IMR-90 (cell line): ENCODE measurements at regions not wholly inside any gene's neighbourhood (a gene's known extent, or its start where the extent isn't known, plus 50 kb on each side); places are given as distances from the start of the nearest gene placed in this dataset.

Experiments
- ATAC-seq: fragments of 200-7000 bp; cut with Tn5 transposase; 2 replicates; pipeline ENCODE4 v1.9.1; 2020; ENCODE audit warnings: low read depth, mild to moderate bottlenecking, moderate library complexity
- BruUV-seq: library from RNA; stranded (reverse); fragments of 400-500 nt; replicated peaks from 2 replicates; lab custom pipeline; 2021; lab: Mats Ljungman, UMichigan
- CTCF ChIA-PET: fragments of 300-600 bp; formaldehyde crosslinking; extraction: SDS; loops from one replicate; lab custom pipeline; 2021; ENCODE audit warnings: antibody characterized with exemption; lab: Yijun Ruan, JAX
- POLR2A ChIA-PET: fragments of 300-600 bp; sonication (Branson Sonifier 250); formaldehyde crosslinking; loops from one replicate; lab custom pipeline; 2022; ENCODE audit warnings: antibody characterized with exemption; ENCODE audit not compliant: unreplicated experiment; lab: Charles Lee
- DNase-seq: peaks from one replicate; pipeline ENCODE4 v3.0.0; 2013
- H2AFZ ChIP-seq: replicated peaks from 2 replicates; pipeline ENCODE3; 2013; ENCODE audit warnings: low read length, mild to moderate bottlenecking; ENCODE audit not compliant: poor library complexity
- H2AK5ac ChIP-seq: 2 replicates; pipeline ENCODE4 v1.6.1; 2013; ENCODE audit warnings: low read depth, low read length, inconsistent platforms
- H2AK9ac ChIP-seq: replicated peaks from 2 replicates; pipeline ENCODE3; 2013; ENCODE audit warnings: mild to moderate bottlenecking, low read depth, low read length, moderate library complexity; ENCODE audit not compliant: poor library complexity
- H2BK120ac ChIP-seq: 2 replicates; pipeline ENCODE4 v1.6.1; 2013; ENCODE audit warnings: low read depth, low read length, inconsistent platforms
- H2BK15ac ChIP-seq: 3 replicates; pipeline ENCODE4 v1.6.1; 2013; ENCODE audit warnings: low read depth, low read length, inconsistent platforms
- H2BK20ac ChIP-seq: 2 replicates; pipeline ENCODE4 v1.6.1; 2013; ENCODE audit warnings: low read depth, mild to moderate bottlenecking, inconsistent platforms, low read length, moderate library complexity
- H2BK5ac ChIP-seq: 2 replicates; pipeline ENCODE4 v1.6.1; 2013; ENCODE audit warnings: mild to moderate bottlenecking, low read depth, low read length, inconsistent platforms; ENCODE audit not compliant: poor library complexity, severe bottlenecking
- H3K14ac ChIP-seq: replicated peaks from 2 replicates; pipeline ENCODE4 v1.6.1; 2013; ENCODE audit warnings: low read depth, low read length, inconsistent platforms
- H3K18ac ChIP-seq: 2 replicates; pipeline ENCODE4 v1.6.1; 2013; ENCODE audit warnings: low read depth, low read length, control low read depth
- H3K23ac ChIP-seq: 2 replicates; pipeline ENCODE4 v1.6.1; 2013; ENCODE audit warnings: low read depth, low read length, inconsistent platforms
- H3K27ac ChIP-seq: 2 replicates; pipeline ENCODE4 v1.5.1; 2013; ENCODE audit warnings: mild to moderate bottlenecking, control low read depth, low read length; ENCODE audit not compliant: insufficient read depth
- H3K27me3 ChIP-seq: 2 replicates; pipeline ENCODE4 v1.6.1; 2013; ENCODE audit warnings: low read length; ENCODE audit not compliant: control insufficient read depth, insufficient read depth
- H3K36me3 ChIP-seq: 2 replicates; pipeline ENCODE4 v1.6.1; 2013; ENCODE audit warnings: low read length, mixed read lengths; ENCODE audit not compliant: control insufficient read depth, insufficient read depth
- H3K4ac ChIP-seq: 2 replicates; pipeline ENCODE4 v1.6.1; 2013; ENCODE audit warnings: low read depth, low read length, inconsistent platforms
- H3K4me1 ChIP-seq: 2 replicates; pipeline ENCODE4 v1.6.1; 2013; ENCODE audit warnings: low read length, mixed read lengths; ENCODE audit not compliant: control insufficient read depth, insufficient read depth
- H3K4me2 ChIP-seq: 2 replicates; pipeline ENCODE4 v1.6.1; 2013; ENCODE audit warnings: low read depth, mild to moderate bottlenecking, control low read depth, low read length, moderate library complexity
- H3K4me3 ChIP-seq: 2 replicates; pipeline ENCODE4 v1.5.1; 2013; ENCODE audit warnings: low read depth, mild to moderate bottlenecking, control low read depth, low read length, moderate library complexity; ENCODE audit not compliant: insufficient read depth
- H3K56ac ChIP-seq: 2 replicates; pipeline ENCODE4 v1.6.1; 2013; ENCODE audit warnings: low read length, inconsistent platforms; ENCODE audit not compliant: insufficient read depth; ENCODE audit errors: extremely low read depth
- H3K79me1 ChIP-seq, 2 experiments: 2 replicates each; pipeline ENCODE4 v1.6.1; 2013; ENCODE audit warnings: low read length in 2 of 2, inconsistent platforms in 1 of 2, low read depth in 1 of 2
- H3K9ac ChIP-seq: 2 replicates; pipeline ENCODE4 v1.6.1; 2013; ENCODE audit warnings: low read depth, low read length, control low read depth
- H3K9me1 ChIP-seq: 2 replicates; pipeline ENCODE4 v1.6.1; 2013; ENCODE audit warnings: low read length, inconsistent platforms; ENCODE audit not compliant: insufficient read depth
- H3K9me3 ChIP-seq: 2 replicates; pipeline ENCODE4 v1.6.1; 2013; ENCODE audit warnings: low read length; ENCODE audit not compliant: control insufficient read depth, insufficient read depth
- H4K20me1 ChIP-seq: 2 replicates; pipeline ENCODE4 v1.6.1; 2013; ENCODE audit warnings: low read length, inconsistent platforms; ENCODE audit not compliant: insufficient read depth
- H4K5ac ChIP-seq: 2 replicates; pipeline ENCODE4 v1.6.1; 2013; ENCODE audit warnings: mild to moderate bottlenecking, low read depth, low read length, control low read depth
- H4K8ac ChIP-seq, 2 experiments: 2 replicates each; pipeline ENCODE4 v1.6.1; 2013; ENCODE audit warnings: low read depth in 2 of 2, low read length in 2 of 2, control low read depth in 1 of 2, inconsistent platforms in 1 of 2
- H4K91ac ChIP-seq: 2 replicates; pipeline ENCODE4 v1.6.1; 2013; ENCODE audit warnings: low read depth, low read length, inconsistent platforms; ENCODE audit not compliant: insufficient read depth
- FOS ChIP-seq: fragments of 150-350 bp; IDR thresholded peaks from 2 replicates; pipeline ENCODE4 v1.6.1; 2016; ENCODE audit warnings: low read depth, low read length
- dilution Hi-C: fragments of 300-500 bp; cut with HindIII; formaldehyde crosslinking; loops from one replicate; pipeline ENCODE4 v1.14.3; 2018; ENCODE audit warnings: low sequenced_read_pairs; ENCODE audit not compliant: unreplicated experiment
- in situ Hi-C: fragments of 300-500 bp; cut with MboI; formaldehyde crosslinking; loops from 3 replicates; pipeline ENCODE4 v1.14.3; 2019; ENCODE audit warnings: low sequenced_read_pairs, inconsistent platforms, mixed read lengths
- intact Hi-C: fragments of 100-400 bp; cut with micrococcal nuclease; formaldehyde crosslinking; loops from 2 replicates; pipeline ENCODE4 v1.10.0; 2022

DNA sequence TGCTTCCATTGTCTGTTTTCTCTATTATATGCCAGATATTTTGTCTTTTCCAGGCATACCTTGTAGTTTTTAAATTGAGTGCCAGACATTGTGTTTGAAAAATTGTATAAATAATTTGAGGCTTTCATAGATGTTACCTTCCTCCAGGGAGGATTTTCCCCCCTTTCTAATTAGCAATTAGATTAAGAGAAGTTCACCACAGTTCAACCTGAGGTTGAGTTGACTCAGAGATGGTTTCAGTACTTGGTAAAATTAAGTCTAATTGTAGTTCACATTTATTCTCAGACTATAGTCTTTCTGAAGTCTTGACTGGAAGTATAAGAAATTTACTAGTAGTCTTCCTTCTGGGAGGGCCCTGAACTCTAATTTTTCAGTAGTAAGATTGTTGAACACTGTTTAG lies 104.1 kb upstream of the SCEL start:
- TF ChIP-seq FOS = no peak
- Histone ChIP-seq H3K4ac (no peak overlapping the region), H3K27me3 (no peaks in the 10 kb centered on the region), H3K18ac (no peak overlapping the region), H3K9me3 (no peaks in the 10 kb centered on the region), H3K4me1 (no peaks in the 10 kb centered on the region), H4K5ac (no peak overlapping the region), H2BK120ac (no peak overlapping the region), H4K8ac (no peak overlapping the region), H3K14ac (no peak overlapping the region), H3K4me3 (no peak overlapping the region), H2BK15ac (no peak overlapping the region), H3K4me2 (no peak overlapping the region), H4K20me1 (no peaks in the 10 kb centered on the region), H2BK5ac (no peak overlapping the region), H2AK5ac (no peak overlapping the region), H3K23ac (no peak overlapping the region), H3K9me1 (no peaks in the 10 kb centered on the region), H3K9ac (no peak overlapping the region), H4K91ac (no peak overlapping the region), H2AFZ (no peak overlapping the region), H3K36me3 (no peaks in the 10 kb centered on the region), H2BK20ac (no peak overlapping the region), H2AK9ac (no peak overlapping the region), H3K79me1 (no peaks in the 10 kb centered on the region), H3K56ac (no peak overlapping the region), H3K27ac (no peak overlapping the region)
- dilution Hi-C loops = no loop called here
- CTCF ChIA-PET = no interaction called here
- DNase-seq (no peak), ATAC-seq (no peak)
- BruUV-seq = no TSS peak
- in situ Hi-C loops = no loop called here
- intact Hi-C loops = no loop called here
- POLR2A ChIA-PET = no interaction called here
